Testis (tissue), 2 donors: ENCODE measurements at regions not wholly inside any gene's neighbourhood (a gene's known extent, or its start where the extent isn't known, plus 50 kb on each side); places are given as distances from the start of the nearest gene placed in this dataset.

Experiments used
- DNase-seq: peaks from one replicate; pipeline ENCODE4 v3.0.0-alpha.2; 2019
- H3K27ac ChIP-seq, 2 donors: fragments of 200-600 bp; sonication (generic); one replicate each; pipeline ENCODE4 v1.5.1; 2019
- H3K27me3 ChIP-seq: fragments of 200-600 bp; sonication (generic); one replicate; pipeline ENCODE4 v1.5.1; 2019
- H3K36me3 ChIP-seq: fragments of 200-600 bp; sonication (generic); one replicate; pipeline ENCODE4 v1.5.1; 2017; ENCODE audit warnings: low read depth; ENCODE audit errors: missing control alignments
- H3K4me1 ChIP-seq: fragments of 200-600 bp; sonication (generic); one replicate; pipeline ENCODE4 v1.5.1; 2019
- H3K4me3 ChIP-seq, 2 donors: fragments of 200-600 bp; sonication (generic); one replicate each; pipeline ENCODE4 v1.5.1; 2017 to 2019
- H3K9me3 ChIP-seq: fragments of 200-600 bp; sonication (generic); one replicate; pipeline ENCODE4 v1.5.1; 2017
- POLR2A ChIP-seq: fragments of 450-650 bp; IDR thresholded peaks from one replicate; pipeline ENCODE4 v1.6.1; 2017; ENCODE audit warnings: antibody characterized with exemption, mild to moderate bottlenecking, moderate library complexity
- WGBS, 2 donors: methylation state at CpG; one replicate each; pipeline ENCODE4 v1.1.5; 2018; 5-methylcytosine and 5-hydroxymethylcytosine counted together
- intact Hi-C: fragments of 100-400 bp; cut with DNase I; formaldehyde crosslinking; loops from one replicate; pipeline ENCODE4 v1.15.1; 2023; ENCODE audit warnings: low total_unique reads
- TF ChIP-seq, protein P1 (sequence below), 3 experiments: fragments of 450-650 bp in 2 of 3; fragments of 200-600 bp in 1 of 3; sonication (generic) in 1 of 3; IDR thresholded peaks; one replicate each; pipeline ENCODE4 v1.5.1; 2016 to 2019; ENCODE audit warnings: antibody characterized with exemption in 3 of 3, mild to moderate bottlenecking in 2 of 3, moderate library complexity in 1 of 3

DNA sequence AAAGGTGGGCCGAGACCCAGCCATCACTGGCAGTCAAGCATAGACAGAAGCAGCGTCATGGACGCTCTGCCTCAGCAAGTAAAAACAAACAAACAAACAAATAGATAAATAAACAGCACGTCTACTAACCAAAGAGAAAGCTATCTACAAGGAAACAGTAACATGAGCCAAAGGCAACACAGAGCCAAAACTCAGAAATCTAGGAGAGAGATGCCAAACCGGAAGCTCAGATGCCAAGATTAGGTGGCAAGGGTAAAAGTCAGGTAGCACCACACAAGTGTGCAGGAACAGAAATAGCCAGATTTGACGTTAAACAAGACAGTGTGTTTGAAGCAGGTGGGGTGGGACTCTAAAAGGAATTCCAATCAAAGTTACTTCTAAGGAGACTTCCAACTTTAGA lies 448.3 kb upstream of the NFIA start:
- WGBS, 2 donors = 61 to 66% methylated on average over 6 of the region's 6 CpGs
- intact Hi-C loops = no loop called here
- no peak for DNase-seq

DNA sequence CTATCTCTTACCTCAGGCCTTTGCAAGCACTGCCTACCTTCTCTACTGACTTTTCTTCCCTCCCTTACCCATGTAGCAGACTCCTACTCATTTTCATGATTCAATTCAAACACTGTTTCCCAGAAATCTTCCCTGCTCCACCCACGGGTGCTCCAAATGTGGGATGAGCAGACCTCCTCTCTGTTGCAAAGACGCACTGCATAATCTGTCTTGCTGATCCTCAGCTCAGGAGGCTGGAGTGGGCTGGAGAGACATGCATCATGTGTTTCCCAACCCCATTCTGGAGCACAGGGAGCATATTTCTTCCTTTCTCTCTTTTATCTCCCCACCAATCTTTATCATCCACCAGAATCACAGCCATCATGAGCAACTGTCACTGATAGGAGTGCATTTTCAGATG lies 459.9 kb upstream of the NFIA start:
- WGBS, 2 donors = 61 to 68% methylated on average over 2 of the region's 2 CpGs
- peak; percentile 60 for DNase-seq
- Histone ChIP-seq H3K9me3 (no peaks in the 10 kb centered on the region), H3K27me3 (no peaks in the 10 kb centered on the region), H3K4me1 (peaks cover 32% of the 10 kb centered on the region), H3K36me3 (no peaks in the 10 kb centered on the region), H3K27ac (peak overlapping the region in 1 of 2 donors; percentile 60), H3K4me3 (no peak overlapping the region)
- intact Hi-C loops = no loop called here
- TF ChIP-seq, protein P1, sequence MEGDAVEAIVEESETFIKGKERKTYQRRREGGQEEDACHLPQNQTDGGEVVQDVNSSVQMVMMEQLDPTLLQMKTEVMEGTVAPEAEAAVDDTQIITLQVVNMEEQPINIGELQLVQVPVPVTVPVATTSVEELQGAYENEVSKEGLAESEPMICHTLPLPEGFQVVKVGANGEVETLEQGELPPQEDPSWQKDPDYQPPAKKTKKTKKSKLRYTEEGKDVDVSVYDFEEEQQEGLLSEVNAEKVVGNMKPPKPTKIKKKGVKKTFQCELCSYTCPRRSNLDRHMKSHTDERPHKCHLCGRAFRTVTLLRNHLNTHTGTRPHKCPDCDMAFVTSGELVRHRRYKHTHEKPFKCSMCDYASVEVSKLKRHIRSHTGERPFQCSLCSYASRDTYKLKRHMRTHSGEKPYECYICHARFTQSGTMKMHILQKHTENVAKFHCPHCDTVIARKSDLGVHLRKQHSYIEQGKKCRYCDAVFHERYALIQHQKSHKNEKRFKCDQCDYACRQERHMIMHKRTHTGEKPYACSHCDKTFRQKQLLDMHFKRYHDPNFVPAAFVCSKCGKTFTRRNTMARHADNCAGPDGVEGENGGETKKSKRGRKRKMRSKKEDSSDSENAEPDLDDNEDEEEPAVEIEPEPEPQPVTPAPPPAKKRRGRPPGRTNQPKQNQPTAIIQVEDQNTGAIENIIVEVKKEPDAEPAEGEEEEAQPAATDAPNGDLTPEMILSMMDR (IDR thresholded peaks at IDR 0.05) = no peak
- no peak for TF ChIP-seq POLR2A

More for the DNA sequence above, 448.3 kb upstream of the NFIA start:
- no peaks in the 10 kb centered on the region for H3K4me1 ChIP-seq
- TF ChIP-seq, protein P1 (IDR thresholded peaks at IDR 0.05) = no peak
- TF ChIP-seq POLR2A = no peak
- H3K27ac ChIP-seq = no peak overlapping the region
- H3K4me3 ChIP-seq = no peak overlapping the region
- H3K9me3 ChIP-seq = no peaks in the 10 kb centered on the region
- H3K27me3 ChIP-seq = no peaks in the 10 kb centered on the region
- no peaks in the 10 kb centered on the region for H3K36me3 ChIP-seq

DNA sequence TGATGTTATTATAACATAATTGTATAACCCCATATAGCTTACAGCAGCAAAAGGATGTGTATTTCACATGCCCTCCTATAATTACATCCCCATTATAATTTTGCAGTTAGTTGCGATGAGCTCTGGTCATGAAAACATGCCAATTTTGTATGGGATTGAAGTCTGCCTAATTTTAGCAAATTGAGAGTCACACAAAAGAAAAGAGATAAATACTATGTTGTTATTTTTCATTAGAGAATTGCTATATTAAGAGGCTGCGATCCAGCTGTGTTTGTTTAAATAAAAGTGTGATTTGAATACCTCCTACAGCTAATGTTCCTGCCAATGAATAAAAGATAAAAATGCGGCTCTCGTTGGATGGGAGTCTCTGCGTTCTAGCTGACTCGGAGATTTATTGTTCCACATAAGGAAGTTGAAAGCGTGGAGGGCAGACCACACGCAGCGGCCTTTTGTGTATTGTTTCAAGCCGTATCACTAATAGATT lies 461.0 kb upstream of the NFIA start:
- 11 to 31% methylated on average over 10 of the region's 10 CpGs for WGBS, 2 donors
- peak; percentile 86 for DNase-seq
- no peak overlapping the region for H3K4me3 ChIP-seq
- no peaks in the 10 kb centered on the region for H3K27me3 ChIP-seq
- H3K27ac ChIP-seq = peak overlapping the region; percentile 2 to 70
- intact Hi-C loops = no loop called here
- no peak for TF ChIP-seq POLR2A
- TF ChIP-seq, protein P1 (IDR thresholded peaks at IDR 0.05) = no peak
- H3K4me1 ChIP-seq = peaks cover 32% of the 10 kb centered on the region
- no peaks in the 10 kb centered on the region for H3K36me3 ChIP-seq
- no peaks in the 10 kb centered on the region for H3K9me3 ChIP-seq

DNA sequence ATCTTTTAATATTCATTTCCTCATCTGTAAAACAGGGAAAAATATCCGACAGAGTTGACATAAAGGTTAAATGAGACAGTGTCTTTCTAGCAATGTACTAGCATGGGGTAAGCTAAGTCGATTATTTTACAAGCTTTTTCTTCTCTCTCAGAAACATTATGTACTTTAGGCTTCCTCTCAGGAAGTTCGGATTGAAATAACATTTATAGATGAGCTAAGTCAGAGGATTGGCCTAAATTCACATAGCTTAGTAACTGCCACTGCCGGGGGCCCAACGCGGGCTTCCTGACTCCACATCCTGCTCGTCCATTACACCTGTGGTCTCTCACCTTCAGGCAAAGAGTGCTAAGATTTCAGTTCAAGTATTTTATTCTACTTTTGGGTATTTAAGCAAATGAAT lies 462.3 kb upstream of the NFIA start:
- 42 to 47% methylated on average over 7 of the region's 7 CpGs for WGBS, 2 donors
- Histone ChIP-seq H3K36me3 (no peaks in the 10 kb centered on the region), H3K27me3 (no peaks in the 10 kb centered on the region), H3K9me3 (no peaks in the 10 kb centered on the region), H3K4me3 (no peak overlapping the region), H3K4me1 (peaks cover 32% of the 10 kb centered on the region), H3K27ac (peak overlapping the region in 1 of 2 donors; percentile 70)
- TF ChIP-seq POLR2A = no peak
- TF ChIP-seq, protein P1 (IDR thresholded peaks at IDR 0.05) = no peak
- intact Hi-C loops = no loop called here
- no peak for DNase-seq

DNA sequence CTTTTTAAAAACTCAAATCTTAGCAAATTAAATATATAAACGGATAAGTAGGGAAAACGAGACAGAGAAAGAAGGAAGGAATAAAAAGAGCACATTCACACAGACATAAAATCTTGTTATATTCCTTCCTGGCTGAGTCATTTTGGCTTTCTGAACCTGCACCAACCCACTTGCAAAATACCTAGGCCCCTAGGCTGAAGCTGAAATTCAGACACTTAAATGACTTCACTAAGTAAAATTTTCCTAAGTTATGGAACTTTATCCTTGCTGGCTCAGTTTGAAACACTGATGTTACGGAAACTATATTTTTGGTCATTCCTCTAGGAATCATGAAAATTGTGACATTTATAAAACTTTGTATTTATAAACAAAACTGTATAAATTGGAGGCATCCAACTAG lies 462.8 kb upstream of the NFIA start:
- no peak for TF ChIP-seq POLR2A
- TF ChIP-seq, protein P1 (IDR thresholded peaks at IDR 0.05) = no peak
- H3K27ac ChIP-seq = peak overlapping the region in 1 of 2 donors; percentile 70
- H3K9me3 ChIP-seq = no peaks in the 10 kb centered on the region
- no peaks in the 10 kb centered on the region for H3K27me3 ChIP-seq
- intact Hi-C loops = no loop called here
- 69 to 85% methylated on average over 3 of the region's 3 CpGs for WGBS, 2 donors
- no peaks in the 10 kb centered on the region for H3K36me3 ChIP-seq
- peaks cover 32% of the 10 kb centered on the region for H3K4me1 ChIP-seq
- H3K4me3 ChIP-seq = no peak overlapping the region
- DNase-seq = no peak
